ENCODE measurements at regions not wholly inside any gene's neighbourhood (a gene's known extent, or its start where the extent isn't known, plus 50 kb on each side); places are given as distances from the start of the nearest gene placed in this dataset.
"Not testable (repeated sequence)": the region's sequence is repeated elsewhere in the genome, so short reads cannot be mapped to it uniquely, and the experiment has no call there.

- Histone ChIP-seq H3K36me3 (replicated peaks in 1 of 2) (no peaks in the 10 kb centered on the region), H3K27me3 (no peaks in the 10 kb centered on the region), H3K4me3 (no peak overlapping the region), H3K4me1 (replicated peaks in 1 of 2) (no peaks in the 10 kb centered on the region), H3K27ac (no peak overlapping the region), H3K9me3 (replicated peaks in 1 of 3) (no peaks in the 10 kb centered on the region)
- TF ChIP-seq CTCF (IDR thresholded peaks at IDR 0.05) (no peak), POLR2A (IDR thresholded peaks at IDR 0.05) (no peak)
- intact Hi-C loops (cut with DNase I) = no loop called here
- DNase-seq = no peak
- 84 to 93% (median 89%) methylated on average over 2 of the region's 2 CpGs for WGBS, 4 donors
These were observed 222.8 kb downstream of the RBM26 start for GRCh38 chr13:79183231-79183630.

GRCh38 chr13:79173691-79174090 lies 232.4 kb downstream of the RBM26 start:
- intact Hi-C loops (cut with DNase I); H3K27ac ChIP-seq; H3K4me3 ChIP-seq; DNase-seq; H3K27me3 ChIP-seq; H3K36me3 ChIP-seq (replicated peaks in 1 of 2); H3K9me3 ChIP-seq (replicated peaks in 1 of 3); H3K4me1 ChIP-seq (replicated peaks in 1 of 2): not testable (repeated sequence)

GRCh38 chr13:79172924-79173323 lies 233.1 kb downstream of the RBM26 start:
- H3K9me3 ChIP-seq (replicated peaks in 1 of 3); H3K27me3 ChIP-seq; H3K4me1 ChIP-seq (replicated peaks in 1 of 2); DNase-seq; H3K36me3 ChIP-seq (replicated peaks in 1 of 2); H3K4me3 ChIP-seq; H3K27ac ChIP-seq; intact Hi-C loops (cut with DNase I): not testable (repeated sequence)

- intact Hi-C loops (cut with DNase I) = no loop called here
- WGBS, 4 donors = 26 to 36% (median 32%) methylated on average over 6 of the region's 6 CpGs
These were observed 234.7 kb downstream of the RBM26 start for GRCh38 chr13:79171141-79172061.

GRCh38 chr13:79160818-79161217 lies 245.2 kb downstream of the RBM26 start:
- Histone ChIP-seq H3K4me3 (no peak overlapping the region), H3K27ac (no peak overlapping the region), H3K27me3 (no peaks in the 10 kb centered on the region), H3K9me3 (replicated peaks in 1 of 3) (peaks cover 0 to 5% (median 0%) of the 10 kb centered on the region in 3 donors), H3K36me3 (replicated peaks in 1 of 2) (no peaks in the 10 kb centered on the region), H3K4me1 (replicated peaks in 1 of 2) (no peaks in the 10 kb centered on the region)
- TF ChIP-seq POLR2A (IDR thresholded peaks at IDR 0.05) = no peak
- no peak for TF ChIP-seq CTCF (IDR thresholded peaks at IDR 0.05)
- no peak for DNase-seq
- intact Hi-C loops (cut with DNase I) = no loop called here

More at GRCh38 chr13:79171141-79172061, 234.7 kb downstream of the RBM26 start:
- Histone ChIP-seq H3K27me3 (no peaks in the 10 kb centered on the region), H3K9me3 (replicated peaks in 1 of 3) (no peaks in the 10 kb centered on the region), H3K4me3 (no peak overlapping the region), H3K4me1 (replicated peaks in 1 of 2) (no peaks in the 10 kb centered on the region), H3K36me3 (replicated peaks in 1 of 2) (no peaks in the 10 kb centered on the region), H3K27ac (no peak overlapping the region)
- no peak for DNase-seq
- TF ChIP-seq POLR2A (IDR thresholded peaks at IDR 0.05) = no peak
- no peak for TF ChIP-seq CTCF (IDR thresholded peaks at IDR 0.05)

Measured in adrenal gland (tissue), 9 donors.